ENCODE measurements at regions not wholly inside any gene's neighbourhood (a gene's known extent, or its start where the extent isn't known, plus 50 kb on each side); places are given as distances from the start of the nearest gene placed in this dataset.

- Histone ChIP-seq H3K79me2 (ENCODE audit: control insufficient read depth, insufficient read depth, low read length) (no peaks in the 10 kb centered on the region), H2AFZ (ENCODE audit: insufficient read depth, low read depth, low read length, poor library complexity, severe bottlenecking) (no peak overlapping the region), H3K27ac (ENCODE audit: low read length in 2 of 2) (no peak overlapping the region), H3K27me3 (replicated peaks in 1 of 4; ENCODE audit: control extremely low read depth in 1 of 4, control insufficient read depth in 3 of 4, insufficient read depth in 4 of 4, low read length in 3 of 4) (no peaks in the 10 kb centered on the region), H3K4me3 (ENCODE audit: control extremely low read depth in 1 of 5, extremely low read depth in 1 of 5, insufficient read depth in 1 of 5, low read depth in 2 of 5, low read length in 4 of 5) (no peak overlapping the region), H3K36me3 (replicated peaks in 1 of 2; ENCODE audit: control extremely low read depth in 1 of 2, control insufficient read depth in 1 of 2, extremely low read depth in 1 of 2, insufficient read depth in 2 of 2, low read length in 1 of 2) (no peaks in the 10 kb centered on the region), H3K4me2 (replicated peaks; ENCODE audit: low read depth, low read length, poor library complexity, severe bottlenecking) (no peak overlapping the region), H4K20me1 (ENCODE audit: control insufficient read depth, insufficient read depth, low read length, poor library complexity, severe bottlenecking) (no peaks in the 10 kb centered on the region), H3K4me1 (ENCODE audit: control insufficient read depth in 2 of 2, insufficient read depth in 2 of 2, low read length in 2 of 2) (peaks cover 0 to 5% of the 10 kb centered on the region in 2 donors), H3K9me3 (ENCODE audit: control extremely low read depth in 1 of 3, control insufficient read depth in 2 of 3, insufficient read depth in 1 of 3, low read length in 2 of 3) (peaks cover 2 to 6% (median 4%) of the 10 kb centered on the region in 3 donors), H3K9ac (ENCODE audit: low read length) (no peak overlapping the region)
- no peak for ATAC-seq (ENCODE audit: low read depth)
- H3K4me1 Mint-ChIP-seq, result peaks cover 9% of the 10 kb centered on the region
- POLR2A ChIA-PET, result no interaction called here
- TF ChIP-seq EZH2 (IDR thresholded peaks at IDR 0.05; ENCODE audit: borderline replicate concordance, insufficient read depth, low read depth, low read length, poor library complexity, severe bottlenecking), result no peak
- TF ChIP-seq CTCF (IDR thresholded peaks at IDR 0.05), result no peak
- CTCF ChIA-PET, result interaction anchor here (1.8 kb wide), 1 partner anchor 14 kb away, joined by 4 read pairs; no protein-coding TSS in a partner anchor
- peaks cover 16% of the 10 kb centered on the region for H3K27me3 Mint-ChIP-seq
- H3K4me3 Mint-ChIP-seq, result no peak overlapping the region
- intact Hi-C loops (cut with micrococcal nuclease), result no loop called here
- DNase-seq, result no peak
- WGBS (ENCODE audit: insufficient coverage), result no CpG with 5 or more reads among the region's 2 CpGs
- peaks cover 8% of the 10 kb centered on the region for H3K9me3 Mint-ChIP-seq (ENCODE audit: insufficient read depth)
- no peak overlapping the region for H3K27ac Mint-ChIP-seq
Measured at GRCh38 chr4:38333219-38333618, 330.8 kb upstream of the KLF3 start.

- POLR2A ChIA-PET, result no interaction called here
- intact Hi-C loops (cut with micrococcal nuclease), result no loop called here
- H3K4me3 ChIP-seq (ENCODE audit: control extremely low read depth in 1 of 5, extremely low read depth in 1 of 5, insufficient read depth in 1 of 5, low read depth in 2 of 5, low read length in 4 of 5), result no peak overlapping the region
Measured at GRCh38 chr4:38334791-38335190, 329.2 kb upstream of the KLF3 start.

More at GRCh38 chr4:38334791-38335190, 329.2 kb upstream of the KLF3 start:
- no peaks in the 10 kb centered on the region for H3K27me3 ChIP-seq (replicated peaks in 1 of 4; ENCODE audit: control extremely low read depth in 1 of 4, control insufficient read depth in 3 of 4, insufficient read depth in 4 of 4, low read length in 3 of 4)
- H3K36me3 ChIP-seq (replicated peaks in 1 of 2; ENCODE audit: control extremely low read depth in 1 of 2, control insufficient read depth in 1 of 2, extremely low read depth in 1 of 2, insufficient read depth in 2 of 2, low read length in 1 of 2), result no peaks in the 10 kb centered on the region
- H3K9me3 Mint-ChIP-seq (ENCODE audit: insufficient read depth), result peaks cover 14% of the 10 kb centered on the region
- peaks cover 9% of the 10 kb centered on the region for H3K4me1 Mint-ChIP-seq
- H2AFZ ChIP-seq (ENCODE audit: insufficient read depth, low read depth, low read length, poor library complexity, severe bottlenecking), result no peak overlapping the region
- DNase-seq, result no peak
- H3K4me3 Mint-ChIP-seq, result no peak overlapping the region
- CTCF ChIA-PET, result interaction anchor here (0.5 to 1.8 kb wide), 2 partner anchors 15 to 1490 kb away, joined by 4 read pairs; no protein-coding TSS in a partner anchor
- TF ChIP-seq EZH2 (IDR thresholded peaks at IDR 0.05; ENCODE audit: borderline replicate concordance, insufficient read depth, low read depth, low read length, poor library complexity, severe bottlenecking) (no peak), CTCF (IDR thresholded peaks at IDR 0.05) (no peak)
- H3K9me3 ChIP-seq (ENCODE audit: control extremely low read depth in 1 of 3, control insufficient read depth in 2 of 3, insufficient read depth in 1 of 3, low read length in 2 of 3), result peaks cover 3 to 14% (median 13%) of the 10 kb centered on the region in 3 donors
- no peak overlapping the region for H3K9ac ChIP-seq (ENCODE audit: low read length)
- ATAC-seq (ENCODE audit: low read depth), result no peak
- WGBS (ENCODE audit: insufficient coverage), result no CpG with 5 or more reads among the region's 1 CpG
- no peak overlapping the region for H3K27ac ChIP-seq (ENCODE audit: low read length in 2 of 2)
- peaks cover 0 to 5% of the 10 kb centered on the region in 2 donors for H3K4me1 ChIP-seq (ENCODE audit: control insufficient read depth in 2 of 2, insufficient read depth in 2 of 2, low read length in 2 of 2)
- H3K79me2 ChIP-seq (ENCODE audit: control insufficient read depth, insufficient read depth, low read length), result no peaks in the 10 kb centered on the region
- peaks cover 16% of the 10 kb centered on the region for H3K27me3 Mint-ChIP-seq
- no peaks in the 10 kb centered on the region for H4K20me1 ChIP-seq (ENCODE audit: control insufficient read depth, insufficient read depth, low read length, poor library complexity, severe bottlenecking)
- H3K27ac Mint-ChIP-seq, result no peak overlapping the region
- no peak overlapping the region for H3K4me2 ChIP-seq (replicated peaks; ENCODE audit: low read depth, low read length, poor library complexity, severe bottlenecking)

Measured in B cell (primary cell).